ENCODE measurements at regions not wholly inside any gene's neighbourhood (a gene's known extent, or its start where the extent isn't known, plus 50 kb on each side); places are given as distances from the start of the nearest gene placed in this dataset.

- no peak for TF ChIP-seq CTCF (IDR thresholded peaks at IDR 0.05; ENCODE audit: low read depth, low read length, missing input control)
- TF ChIP-seq REST (IDR thresholded peaks at IDR 0.05), result no peak
- TF ChIP-seq SP1 (IDR thresholded peaks at IDR 0.05), result no peak
- TF ChIP-seq RAD21 (IDR thresholded peaks at IDR 0.05), result no peak
- TF ChIP-seq, protein P1, sequence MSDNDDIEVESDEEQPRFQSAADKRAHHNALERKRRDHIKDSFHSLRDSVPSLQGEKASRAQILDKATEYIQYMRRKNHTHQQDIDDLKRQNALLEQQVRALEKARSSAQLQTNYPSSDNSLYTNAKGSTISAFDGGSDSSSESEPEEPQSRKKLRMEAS (IDR thresholded peaks at IDR 0.05), result no peak
- no peak for TF ChIP-seq ATF3 (IDR thresholded peaks at IDR 0.05)
- TF ChIP-seq YY1 (IDR thresholded peaks at IDR 0.05), result no peak
- no peak for TF ChIP-seq EGR1 (IDR thresholded peaks at IDR 0.05; ENCODE audit: low read depth in 2 of 2)
Observed at GRCh38 chr5:135106610-135107471, 72.8 kb upstream of the PITX1 start.

Measured in liver (tissue), 3 donors.